Endothelial cell of umbilical vein (primary cell): ENCODE measurements at regions not wholly inside any gene's neighbourhood (a gene's known extent, or its start where the extent isn't known, plus 50 kb on each side); places are given as distances from the start of the nearest gene placed in this dataset.

Experiments
- BruUV-seq: library from RNA; stranded (reverse); fragments of 400-500 nt; replicated peaks from 2 replicates; lab custom pipeline; 2021; lab: Mats Ljungman, UMichigan
- CTCF ChIA-PET: fragments of 300-600, 350-600 bp; sonication (Branson Sonifier 250); formaldehyde crosslinking; loops from one replicate; lab custom pipeline; 2021; ENCODE audit warnings: antibody characterized with exemption, inconsistent platforms; lab: Charles Lee
- POLR2A ChIA-PET: fragments of 300-600, 350-600 bp; sonication (Branson Sonifier 250); formaldehyde crosslinking; loops from one replicate; lab custom pipeline; 2021; ENCODE audit warnings: antibody characterized with exemption, inconsistent platforms; lab: Charles Lee
- DNase-seq: peaks from one replicate; pipeline ENCODE4 v3.0.0-alpha.2; 2011; ENCODE audit warnings: low read depth, low spot score
- FAIRE-seq: peaks from 2 replicates; lab custom pipeline; 2011; peaks lifted over from hg19 to GRCh38; lab: Jason Lieb, UNC
- H2AFZ ChIP-seq: 2 replicates; pipeline ENCODE4 v1.6.0; 2012; ENCODE audit warnings: low read depth, low read length, control low read depth, inconsistent platforms
- H3K27ac ChIP-seq: 2 replicates; pipeline ENCODE4 v1.5.1; 2011; ENCODE audit warnings: low read depth, mild to moderate bottlenecking, control low read depth, low read length, moderate library complexity; ENCODE audit not compliant: insufficient read depth
- H3K27me3 ChIP-seq, 2 experiments: 2 replicates each; pipeline versions ENCODE4 v1.6.0 to v1.6.1; 2011; ENCODE audit warnings: low read length in 2 of 2, mixed read lengths in 1 of 2; ENCODE audit not compliant: control insufficient read depth in 2 of 2, insufficient read depth in 2 of 2
- H3K36me3 ChIP-seq, 2 experiments: 2 replicates in 1 of 2; 3 replicates in 1 of 2; pipeline ENCODE4 v1.5.1; 2011; ENCODE audit warnings: low read length in 2 of 2, mild to moderate bottlenecking in 1 of 2, moderate library complexity in 1 of 2; ENCODE audit not compliant: control insufficient read depth in 2 of 2, insufficient read depth in 2 of 2; ENCODE audit errors: extremely low read depth in 1 of 2
- H3K4me1 ChIP-seq: 3 replicates; pipeline ENCODE4 v1.5.1; 2011; ENCODE audit warnings: mild to moderate bottlenecking, low read length; ENCODE audit not compliant: control insufficient read depth, insufficient read depth; ENCODE audit errors: extremely low read depth
- H3K4me2 ChIP-seq: 2 replicates; pipeline ENCODE4 v1.6.1; 2011; ENCODE audit warnings: low read length, control low read depth, mixed read lengths; ENCODE audit not compliant: insufficient read depth
- H3K4me3 ChIP-seq, 3 experiments: fragments of 200-600 bp in 1 of 3; sonication (generic), shearing (Covaris generic) in 1 of 3; replicated peaks in 1 of 3; 2 replicates each; pipeline ENCODE4 v1.5.1; 2011 to 2016; ENCODE audit warnings: control low read depth in 3 of 3, low read length in 3 of 3, mild to moderate bottlenecking in 2 of 3, inconsistent platforms in 1 of 3, low read depth in 1 of 3, moderate library complexity in 1 of 3; ENCODE audit not compliant: insufficient read depth in 1 of 3
- H3K79me2 ChIP-seq: 2 replicates; pipeline ENCODE4 v1.6.0; 2012; ENCODE audit warnings: low read length, inconsistent platforms; ENCODE audit not compliant: control insufficient read depth, insufficient read depth
- H3K9ac ChIP-seq: replicated peaks from 2 replicates; pipeline ENCODE3; 2011; ENCODE audit warnings: low read length, control low read depth; ENCODE audit not compliant: insufficient read depth; ENCODE audit errors: extremely low read depth
- H3K9me1 ChIP-seq: replicated peaks from 3 replicates; pipeline ENCODE4 v1.6.0; 2011; ENCODE audit warnings: mild to moderate bottlenecking, low read length; ENCODE audit not compliant: control insufficient read depth, insufficient read depth; ENCODE audit errors: extremely low read depth
- H3K9me3 ChIP-seq: replicated peaks from 2 replicates; pipeline ENCODE4 v1.5.1; 2012; ENCODE audit warnings: low read length, inconsistent platforms; ENCODE audit not compliant: control insufficient read depth, insufficient read depth
- H4K20me1 ChIP-seq: replicated peaks from 2 replicates; pipeline ENCODE3; 2011; ENCODE audit warnings: mild to moderate bottlenecking, low read length; ENCODE audit not compliant: control insufficient read depth, insufficient read depth; ENCODE audit errors: extremely low read depth
- FOS ChIP-seq: IDR thresholded peaks from 2 replicates; pipeline ENCODE4 v1.6.1; 2011; ENCODE audit warnings: mild to moderate bottlenecking, low read length, moderate library complexity, borderline replicate concordance; ENCODE audit not compliant: insufficient read depth
- GATA2 ChIP-seq: IDR thresholded peaks from 2 replicates; pipeline ENCODE4 v1.7.0; 2011; ENCODE audit warnings: low read depth, mild to moderate bottlenecking, moderate library complexity, mixed read lengths, low read length; ENCODE audit not compliant: insufficient read length, insufficient read depth
- JUN ChIP-seq: IDR thresholded peaks from 2 replicates; pipeline ENCODE4 v1.6.1; 2011; ENCODE audit warnings: borderline replicate concordance, low read depth; ENCODE audit not compliant: insufficient read length, insufficient read depth
- MYC ChIP-seq: IDR thresholded peaks from one replicate; pipeline ENCODE4 v1.6.1; 2011; ENCODE audit warnings: mild to moderate bottlenecking, low read depth, low read length
- POLR2AphosphoS5 ChIP-seq: IDR thresholded peaks from 2 replicates; pipeline ENCODE4 v1.6.1; 2012; ENCODE audit warnings: low read depth, mild to moderate bottlenecking, control low read depth, low read length, moderate library complexity; ENCODE audit not compliant: insufficient read depth
- dilution Hi-C: fragments of 300-500 bp; cut with MboI; formaldehyde crosslinking; loops from one replicate; pipeline ENCODE4 v1.15.0; 2019; ENCODE audit warnings: low sequenced_read_pairs; ENCODE audit not compliant: extremely low pct_ligation_motif_present
- intact Hi-C: fragments of 100-400 bp; cut with micrococcal nuclease; formaldehyde crosslinking; loops from one replicate; pipeline ENCODE4 v1.10.0; 2022
- TF ChIP-seq, protein P1 (sequence below): IDR thresholded peaks from 2 replicates; pipeline ENCODE4 v1.6.1; 2011; ENCODE audit not compliant: insufficient read depth, insufficient read length
- TF ChIP-seq, protein P2 (sequence below), 2 donors: IDR thresholded peaks; 1 replicate in 1 of 2; 2 replicates in 1 of 2; pipeline ENCODE4 v1.5.1; 2011; ENCODE audit warnings: low read length in 2 of 2, mild to moderate bottlenecking in 2 of 2, moderate library complexity in 2 of 2, control low read depth in 1 of 2, inconsistent platforms in 1 of 2, low read depth in 1 of 2; ENCODE audit not compliant: insufficient read depth in 1 of 2; ENCODE audit errors: extremely low read depth in 1 of 2

DNA sequence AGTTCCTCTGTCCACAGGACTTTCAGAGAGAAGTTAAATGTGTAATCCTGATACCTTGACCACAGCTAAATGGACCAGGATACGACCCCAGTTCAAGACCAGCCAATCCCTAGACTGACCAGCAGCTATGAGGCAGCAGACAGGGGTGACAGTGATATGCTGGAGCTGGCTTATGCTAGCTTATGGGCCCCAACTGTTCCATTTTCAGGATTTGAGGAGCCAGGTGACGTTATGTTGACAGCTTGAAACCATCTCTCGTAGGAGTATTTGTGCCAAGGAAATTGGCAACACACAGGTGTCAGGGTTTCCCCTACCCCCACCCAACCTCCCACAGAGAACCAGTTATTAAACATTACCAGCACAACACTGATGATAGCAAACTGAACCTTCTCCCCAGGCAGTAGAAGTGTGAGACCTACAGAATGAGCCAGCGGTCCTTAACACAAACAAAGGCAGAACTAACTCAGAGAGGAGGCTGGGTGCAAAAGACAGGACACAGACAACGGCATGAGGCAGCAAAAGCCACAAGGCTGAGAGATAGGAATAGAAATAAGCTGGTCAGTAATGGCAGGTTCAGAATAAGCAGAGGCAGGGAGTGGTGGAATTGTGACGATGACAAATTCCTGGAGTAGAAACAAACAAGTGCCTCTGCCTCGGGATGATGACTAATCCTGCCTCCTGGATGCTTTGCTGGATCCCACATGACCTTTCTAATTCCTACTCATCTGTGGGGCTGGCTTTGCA is 85.6 kb upstream of the CPEB2 start:
- Histone ChIP-seq H3K4me1 (peaks cover 4% of the 10 kb centered on the region), H3K4me2 (no peak overlapping the region), H3K9me1 (no peaks in the 10 kb centered on the region), H3K79me2 (no peaks in the 10 kb centered on the region), H3K36me3 (no peaks in the 10 kb centered on the region), H3K9ac (no peak overlapping the region), H3K27ac (no peak overlapping the region), H3K27me3 (no peaks in the 10 kb centered on the region), H3K9me3 (no peaks in the 10 kb centered on the region), H2AFZ (no peak overlapping the region), H3K4me3 (no peak overlapping the region), H4K20me1 (no peaks in the 10 kb centered on the region)
- CTCF ChIA-PET: interaction anchor here (1.0 kb wide), 1 partner anchor 8 kb away, joined by 3 read pairs; no protein-coding TSS in a partner anchor
- dilution Hi-C loops: no loop called here
- TF ChIP-seq JUN (peak; percentile 51), POLR2AphosphoS5 (no peak), MYC (no peak), GATA2 (no peak), FOS (peak; percentile 34)
- TF ChIP-seq, protein P1, sequence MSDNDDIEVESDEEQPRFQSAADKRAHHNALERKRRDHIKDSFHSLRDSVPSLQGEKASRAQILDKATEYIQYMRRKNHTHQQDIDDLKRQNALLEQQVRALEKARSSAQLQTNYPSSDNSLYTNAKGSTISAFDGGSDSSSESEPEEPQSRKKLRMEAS: no peak
- TF ChIP-seq, protein P2, sequence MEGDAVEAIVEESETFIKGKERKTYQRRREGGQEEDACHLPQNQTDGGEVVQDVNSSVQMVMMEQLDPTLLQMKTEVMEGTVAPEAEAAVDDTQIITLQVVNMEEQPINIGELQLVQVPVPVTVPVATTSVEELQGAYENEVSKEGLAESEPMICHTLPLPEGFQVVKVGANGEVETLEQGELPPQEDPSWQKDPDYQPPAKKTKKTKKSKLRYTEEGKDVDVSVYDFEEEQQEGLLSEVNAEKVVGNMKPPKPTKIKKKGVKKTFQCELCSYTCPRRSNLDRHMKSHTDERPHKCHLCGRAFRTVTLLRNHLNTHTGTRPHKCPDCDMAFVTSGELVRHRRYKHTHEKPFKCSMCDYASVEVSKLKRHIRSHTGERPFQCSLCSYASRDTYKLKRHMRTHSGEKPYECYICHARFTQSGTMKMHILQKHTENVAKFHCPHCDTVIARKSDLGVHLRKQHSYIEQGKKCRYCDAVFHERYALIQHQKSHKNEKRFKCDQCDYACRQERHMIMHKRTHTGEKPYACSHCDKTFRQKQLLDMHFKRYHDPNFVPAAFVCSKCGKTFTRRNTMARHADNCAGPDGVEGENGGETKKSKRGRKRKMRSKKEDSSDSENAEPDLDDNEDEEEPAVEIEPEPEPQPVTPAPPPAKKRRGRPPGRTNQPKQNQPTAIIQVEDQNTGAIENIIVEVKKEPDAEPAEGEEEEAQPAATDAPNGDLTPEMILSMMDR (IDR thresholded peaks at IDR 0.05; ENCODE audit: extremely low read depth in 1 of 2, insufficient read depth in 1 of 2, low read depth in 1 of 2, low read length in 2 of 2): no peak
- intact Hi-C loops: no loop called here
- FAIRE-seq: peak; percentile 50
- no TSS peak for BruUV-seq
- no peak for DNase-seq
- POLR2A ChIA-PET: no interaction called here
